Urinary bladder (tissue), 3 donors: ENCODE measurements at regions not wholly inside any gene's neighbourhood (a gene's known extent, or its start where the extent isn't known, plus 50 kb on each side); places are given as distances from the start of the nearest gene placed in this dataset.
"Not testable (repeated sequence)": the region's sequence is repeated elsewhere in the genome, so short reads cannot be mapped to it uniquely, and the experiment has no call there.

Experiments
- DNase-seq: peaks from one replicate; pipeline ENCODE4 v3.0.0-alpha.2; 2015; ENCODE audit errors: extremely low spot score
- H3K27ac ChIP-seq: one replicate; pipeline ENCODE4 v1.5.1; 2013; ENCODE audit warnings: low read depth, mild to moderate bottlenecking, moderate library complexity
- H3K36me3 ChIP-seq: one replicate; pipeline ENCODE4 v1.6.1; 2013; ENCODE audit warnings: mild to moderate bottlenecking, moderate library complexity; ENCODE audit not compliant: insufficient read depth
- H3K4me1 ChIP-seq: one replicate; pipeline ENCODE4 v1.6.1; 2013; ENCODE audit warnings: mild to moderate bottlenecking, moderate library complexity; ENCODE audit not compliant: insufficient read depth
- H3K4me3 ChIP-seq: one replicate; pipeline ENCODE4 v1.5.1; 2013; ENCODE audit warnings: low read depth, low read length
- WGBS: extraction: QIAGEN DNeasy Blood & Tissue Kit; methylation state at CpG from one replicate; pipeline ENCODE4 v1.1.7; 2013; 5-methylcytosine and 5-hydroxymethylcytosine counted together
- donor health status: healthy with polysubstance abuse.
- donor health status: healthy.

DNA sequence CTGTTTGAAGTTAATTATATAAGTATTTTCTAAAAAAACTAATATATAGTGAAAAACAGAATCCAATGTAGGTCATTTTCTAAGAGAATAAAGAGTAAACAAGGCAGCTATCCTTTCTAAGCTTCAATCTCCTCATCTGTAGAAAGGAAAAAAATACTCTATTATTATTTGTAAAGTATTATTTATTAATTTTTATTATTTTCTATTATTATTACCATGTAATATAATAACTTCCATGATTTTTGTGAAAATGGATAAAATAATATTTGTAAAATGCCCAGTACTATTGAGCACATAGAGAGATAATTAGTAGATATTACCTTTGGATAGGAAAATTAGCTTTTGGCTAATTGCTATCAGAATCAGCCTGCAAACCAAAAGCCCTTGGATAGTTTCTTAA, 684.4 kb downstream of the MTRR start:
- Histone ChIP-seq H3K4me3 (no peak overlapping the region), H3K36me3 (no peaks in the 10 kb centered on the region), H3K27ac (no peak overlapping the region), H3K4me1 (no peaks in the 10 kb centered on the region)
- DNase-seq, result no peak

DNA sequence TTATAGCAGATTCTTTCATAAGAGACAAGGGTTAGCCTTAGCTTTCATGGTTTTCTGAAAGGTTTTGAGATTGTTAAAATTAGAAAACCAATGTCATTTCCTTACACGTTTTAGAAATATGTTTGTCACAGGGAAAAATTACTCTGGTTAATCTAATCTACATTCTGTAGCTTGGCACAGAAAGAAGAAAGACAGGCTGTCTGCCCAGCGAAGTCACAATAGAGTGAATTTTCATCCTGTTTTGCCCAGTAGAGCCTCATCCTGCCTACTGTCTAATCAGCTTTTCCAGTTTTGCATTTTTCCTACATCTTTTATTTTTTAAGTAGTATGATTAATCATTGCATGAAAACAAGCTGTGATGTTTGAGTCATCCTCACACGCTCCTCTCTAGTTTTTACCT, 688.8 kb downstream of the MTRR start:
- H3K36me3 ChIP-seq, result no peaks in the 10 kb centered on the region
- no peak overlapping the region for H3K4me3 ChIP-seq
- H3K4me1 ChIP-seq, result no peaks in the 10 kb centered on the region
- H3K27ac ChIP-seq, result no peak overlapping the region
- 59% methylated on average over 3 of the region's 3 CpGs for WGBS
- no peak for DNase-seq

DNA sequence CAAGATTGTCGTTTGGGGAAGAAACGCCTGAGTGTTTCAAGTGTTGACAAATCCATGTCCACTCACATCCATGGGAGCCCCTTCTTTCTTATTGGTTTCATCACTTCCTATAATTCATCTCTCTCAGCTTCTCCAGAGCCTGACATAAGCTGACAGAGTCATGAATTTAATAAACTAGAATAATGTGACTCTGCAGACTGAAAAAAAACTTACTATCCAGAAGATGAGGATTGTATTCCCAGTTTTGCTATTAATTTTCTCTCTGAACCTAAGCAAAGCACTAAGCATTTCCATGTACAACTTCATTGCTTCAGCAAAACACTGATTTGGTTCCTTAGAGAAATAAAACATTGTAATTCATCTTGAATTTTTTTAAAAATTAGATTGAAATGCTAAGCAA, 691.8 kb downstream of the MTRR start:
- H3K27ac ChIP-seq, result no peak overlapping the region
- DNase-seq, result no peak
- H3K4me3 ChIP-seq, result no peak overlapping the region
- H3K4me1 ChIP-seq, result no peaks in the 10 kb centered on the region
- H3K36me3 ChIP-seq, result no peaks in the 10 kb centered on the region
- WGBS, result 49% methylated on average over 2 of the region's 2 CpGs

DNA sequence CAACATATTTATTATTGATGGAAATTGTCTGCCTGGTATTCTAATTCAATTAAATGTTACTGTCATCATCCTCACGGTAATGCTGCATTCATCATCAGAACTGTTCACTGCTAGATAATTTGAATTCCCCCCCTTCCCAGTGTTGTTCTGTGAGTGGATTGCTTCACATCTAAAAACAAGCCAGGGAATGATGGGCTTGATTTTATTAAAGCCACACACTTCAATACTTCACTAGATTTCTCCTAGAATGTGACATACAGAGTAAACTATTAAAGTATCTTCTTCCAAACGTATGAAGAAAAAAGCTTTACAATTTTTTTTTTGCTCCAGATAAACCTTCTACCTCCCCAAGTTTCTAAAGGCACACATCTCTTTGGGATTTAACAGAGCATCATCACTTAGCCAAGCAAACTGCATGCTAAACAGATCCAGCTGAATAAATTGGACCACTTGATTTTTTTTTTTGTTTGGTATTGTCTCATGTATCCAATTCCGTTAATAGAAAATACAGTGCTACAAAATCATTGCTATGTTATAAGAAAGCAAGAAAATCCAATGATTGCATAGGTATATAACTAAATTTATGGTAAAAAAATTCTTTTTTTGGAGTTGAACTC, 692.4 kb downstream of the MTRR start:
- no peaks in the 10 kb centered on the region for H3K4me1 ChIP-seq
- 69% methylated on average over 3 of the region's 3 CpGs for WGBS
- no peak overlapping the region for H3K27ac ChIP-seq
- DNase-seq, result no peak
- no peak overlapping the region for H3K4me3 ChIP-seq
- no peaks in the 10 kb centered on the region for H3K36me3 ChIP-seq

DNA sequence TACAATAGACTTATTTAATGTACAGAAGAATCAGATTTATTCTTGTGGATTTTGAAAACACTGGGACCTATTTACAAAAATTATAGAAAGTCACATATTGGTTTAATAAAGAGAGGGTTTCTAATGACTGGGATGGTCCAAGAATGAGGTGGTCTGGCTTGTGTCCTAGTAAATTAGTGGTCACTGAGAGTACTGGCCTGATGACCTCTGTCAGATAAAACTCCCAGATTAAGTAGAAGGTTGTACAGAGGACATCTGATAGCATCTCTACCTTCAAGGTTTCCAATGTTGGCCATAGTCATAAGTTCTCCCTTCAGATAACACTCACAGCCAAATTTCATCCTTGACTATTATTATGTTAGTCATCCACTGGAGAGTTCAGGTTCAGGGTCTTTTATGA, 692.9 kb downstream of the MTRR start:
- no peak for DNase-seq
- Histone ChIP-seq H3K27ac (no peak overlapping the region), H3K4me1 (no peaks in the 10 kb centered on the region), H3K36me3 (no peaks in the 10 kb centered on the region), H3K4me3 (no peak overlapping the region)

DNA sequence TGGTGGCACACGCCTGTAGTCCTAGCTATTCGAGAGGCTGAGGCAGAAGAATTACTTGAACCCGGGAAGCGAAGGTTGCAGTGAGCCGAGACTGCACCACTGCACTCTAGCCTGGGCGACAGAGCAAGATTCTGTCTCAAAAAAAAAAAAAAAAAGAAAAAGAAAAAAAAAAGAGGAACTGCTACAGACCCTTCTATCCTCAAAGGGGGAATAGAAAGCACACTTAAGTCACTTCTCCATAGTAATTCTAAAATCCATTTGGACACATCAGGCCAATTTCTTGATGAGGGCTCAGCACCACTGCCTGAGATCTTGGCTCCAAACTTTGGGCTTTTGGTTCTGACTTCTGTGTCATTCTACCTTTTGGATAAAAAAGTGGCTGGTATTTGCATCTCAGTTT, 694.6 kb downstream of the MTRR start:
- DNase-seq, H3K27ac ChIP-seq, H3K4me3 ChIP-seq, H3K36me3 ChIP-seq, H3K4me1 ChIP-seq: not testable (repeated sequence)
- 92% methylated on average over 6 of the region's 6 CpGs for WGBS

DNA sequence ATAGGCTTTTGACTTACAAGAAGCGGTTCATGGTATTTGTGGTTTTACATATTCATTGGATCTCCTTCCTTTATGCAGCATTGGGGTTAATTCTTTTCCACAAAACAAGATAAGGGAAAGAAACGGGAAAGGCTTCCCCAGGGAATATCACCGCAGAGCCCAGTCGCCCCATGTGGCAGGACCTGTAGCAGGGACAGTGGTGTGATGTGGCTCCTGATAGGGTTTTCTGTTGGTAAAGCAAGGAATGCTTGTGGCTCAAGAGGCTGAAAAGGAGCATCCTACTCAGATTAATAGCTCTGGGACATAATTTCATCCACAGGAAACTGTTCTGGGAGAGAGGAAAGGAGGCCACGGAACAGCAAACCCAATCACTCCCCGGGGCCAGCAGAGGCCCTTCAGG, 699.9 kb downstream of the MTRR start:
- WGBS, result 71% methylated on average over 6 of the region's 6 CpGs
- Histone ChIP-seq H3K4me1 (no peaks in the 10 kb centered on the region), H3K36me3 (no peaks in the 10 kb centered on the region), H3K4me3 (no peak overlapping the region), H3K27ac (no peak overlapping the region)
- DNase-seq, result no peak

DNA sequence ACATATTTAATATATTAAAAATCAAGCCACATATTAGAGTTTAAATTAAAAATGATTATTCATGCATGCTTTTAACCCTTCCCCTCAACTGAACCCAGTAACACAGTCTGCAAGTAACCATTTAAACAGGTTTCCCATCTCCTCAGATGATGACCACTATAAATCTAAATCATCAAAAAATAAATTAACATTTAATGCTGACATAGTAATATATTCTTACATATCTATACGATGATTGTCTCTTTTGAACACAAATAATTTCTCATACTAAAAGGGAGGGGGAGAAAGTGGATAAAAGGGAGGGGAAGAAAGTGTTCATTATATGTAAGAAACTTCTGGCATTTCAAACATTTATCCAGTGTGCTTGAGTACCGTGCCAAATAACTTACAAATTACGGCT, 701.6 kb downstream of the MTRR start:
- 68% methylated on average over 3 of the region's 3 CpGs for WGBS
- DNase-seq, result no peak
- no peaks in the 10 kb centered on the region for H3K4me1 ChIP-seq
- no peak overlapping the region for H3K4me3 ChIP-seq
- no peaks in the 10 kb centered on the region for H3K36me3 ChIP-seq
- H3K27ac ChIP-seq, result no peak overlapping the region

DNA sequence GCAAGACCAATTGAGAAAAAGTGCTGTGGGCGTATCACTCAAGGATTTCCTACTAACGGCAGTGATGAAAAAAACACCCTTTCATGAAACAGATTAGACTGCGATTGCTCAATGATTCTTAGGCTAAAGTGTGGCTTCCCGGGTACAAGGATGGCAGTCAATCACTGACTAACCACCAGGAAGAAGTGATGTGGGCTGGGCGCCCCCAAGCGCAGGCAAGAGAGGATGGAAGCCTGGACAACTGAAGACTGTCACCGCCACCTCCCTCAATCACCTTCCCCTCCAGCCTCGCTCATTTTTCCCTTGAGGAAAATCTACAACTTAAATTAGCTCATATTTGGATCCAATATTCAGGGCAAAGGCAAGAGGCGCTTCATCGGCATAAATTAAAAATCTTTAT, 707.2 kb downstream of the MTRR start:
- Histone ChIP-seq H3K36me3 (no peaks in the 10 kb centered on the region), H3K27ac (no peak overlapping the region), H3K4me3 (no peak overlapping the region), H3K4me1 (no peaks in the 10 kb centered on the region)
- DNase-seq, result no peak
- 89% methylated on average over 10 of the region's 10 CpGs for WGBS

DNA sequence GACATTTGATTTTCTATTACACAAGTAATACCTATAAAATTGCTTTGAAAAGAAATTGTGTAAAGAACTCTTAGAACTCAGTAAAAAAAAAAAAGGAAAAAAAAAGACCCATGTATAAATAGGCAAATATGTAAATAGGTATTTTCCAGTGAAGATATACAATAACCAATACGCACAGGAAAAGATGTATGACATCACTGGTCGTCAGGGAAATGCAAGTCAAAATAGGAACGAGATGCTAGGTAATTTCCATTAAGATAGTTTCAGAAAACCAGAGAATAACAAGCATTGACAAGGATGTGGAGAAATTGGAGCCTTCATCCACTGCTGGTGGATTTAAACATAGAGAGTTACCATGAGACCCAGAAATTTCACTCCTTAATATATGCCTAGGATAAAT, 708.8 kb downstream of the MTRR start:
- WGBS, result 83% methylated on average over 3 of the region's 3 CpGs
- no peaks in the 10 kb centered on the region for H3K4me1 ChIP-seq
- H3K4me3 ChIP-seq, result no peak overlapping the region
- no peak overlapping the region for H3K27ac ChIP-seq
- no peaks in the 10 kb centered on the region for H3K36me3 ChIP-seq
- DNase-seq, result no peak

DNA sequence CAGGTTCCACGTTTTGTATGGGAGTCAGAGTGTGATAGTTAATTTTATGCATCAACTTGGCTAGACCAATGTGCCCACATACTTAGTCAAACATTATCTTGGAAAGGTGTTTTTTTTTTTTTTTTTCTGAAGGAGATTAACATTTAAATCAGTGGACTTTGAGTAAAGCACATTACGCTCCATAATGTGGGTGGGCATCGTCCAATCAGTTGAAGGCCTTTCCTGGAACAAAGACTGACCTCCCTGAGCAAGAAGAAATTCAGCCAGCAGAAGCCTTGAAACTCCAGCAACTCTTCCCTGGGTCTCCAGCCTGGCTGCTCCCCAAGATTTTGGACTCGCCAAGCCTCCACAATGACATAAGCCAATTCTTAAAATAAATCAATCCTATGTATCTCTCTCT, 711.4 kb downstream of the MTRR start:
- no peak overlapping the region for H3K4me3 ChIP-seq
- H3K27ac ChIP-seq, result no peak overlapping the region
- WGBS, result 65% methylated on average over 4 of the region's 4 CpGs
- H3K36me3 ChIP-seq, result no peaks in the 10 kb centered on the region
- no peak for DNase-seq
- H3K4me1 ChIP-seq, result no peaks in the 10 kb centered on the region

DNA sequence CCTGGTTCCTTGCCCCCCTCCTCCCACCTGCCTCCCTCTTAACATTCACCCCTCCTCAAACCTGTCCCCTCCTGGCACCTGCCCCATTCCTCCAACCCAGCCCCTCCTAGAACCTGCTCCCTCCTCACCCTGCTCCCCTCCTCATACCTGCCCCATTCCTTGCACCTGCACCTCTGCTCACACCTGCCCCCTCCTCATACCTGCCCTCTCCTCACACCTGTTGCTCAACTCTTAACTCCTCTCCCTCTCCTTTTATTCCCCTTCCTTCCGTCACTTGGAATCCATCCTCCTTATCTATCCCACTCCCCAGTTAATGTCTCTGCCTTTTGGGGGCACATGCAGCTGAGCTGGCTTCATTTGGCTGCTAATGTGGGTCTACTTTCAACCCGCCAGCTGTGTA, 712.1 kb downstream of the MTRR start:
- Histone ChIP-seq H3K4me3 (no peak overlapping the region), H3K36me3 (no peaks in the 10 kb centered on the region), H3K4me1 (no peaks in the 10 kb centered on the region), H3K27ac (no peak overlapping the region)
- DNase-seq, result no peak
- 82% methylated on average over 2 of the region's 2 CpGs for WGBS

DNA sequence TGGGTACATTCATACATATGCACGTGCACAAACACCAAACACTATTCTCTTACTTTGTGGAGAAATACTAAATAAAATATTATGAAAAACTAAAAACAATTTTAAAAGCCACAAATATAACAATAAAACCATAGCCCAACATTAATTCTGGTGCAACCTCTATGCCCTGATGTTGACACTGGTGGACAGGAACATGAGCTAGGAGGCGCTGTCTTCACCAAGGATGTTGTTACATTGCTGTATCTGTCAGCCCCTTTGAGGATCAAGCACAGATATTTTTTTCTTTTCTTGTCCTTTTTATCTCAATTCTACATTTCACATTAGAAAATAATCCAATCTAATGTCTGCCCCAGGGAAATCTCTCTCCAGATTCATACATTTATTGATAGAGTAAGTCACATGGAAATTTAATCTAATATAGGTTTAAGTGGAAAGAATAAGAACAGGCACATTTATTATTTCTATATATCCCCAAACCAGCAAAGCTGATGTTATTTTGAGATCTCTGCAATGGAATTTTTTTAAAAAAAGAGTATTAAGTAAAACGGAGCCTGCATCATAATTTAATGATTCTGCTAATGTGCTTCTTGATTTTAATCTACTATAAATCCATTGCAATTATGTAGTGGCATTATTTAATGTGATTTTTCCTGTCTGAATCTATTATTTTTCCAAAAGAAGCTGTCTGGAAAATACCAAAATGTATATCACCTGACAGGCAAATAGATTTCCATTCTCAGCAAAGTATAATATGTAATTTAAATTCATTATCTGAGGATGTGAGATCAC, 716.5 kb downstream of the MTRR start:
- WGBS, result 71% methylated on average over 3 of the region's 3 CpGs

DNA sequence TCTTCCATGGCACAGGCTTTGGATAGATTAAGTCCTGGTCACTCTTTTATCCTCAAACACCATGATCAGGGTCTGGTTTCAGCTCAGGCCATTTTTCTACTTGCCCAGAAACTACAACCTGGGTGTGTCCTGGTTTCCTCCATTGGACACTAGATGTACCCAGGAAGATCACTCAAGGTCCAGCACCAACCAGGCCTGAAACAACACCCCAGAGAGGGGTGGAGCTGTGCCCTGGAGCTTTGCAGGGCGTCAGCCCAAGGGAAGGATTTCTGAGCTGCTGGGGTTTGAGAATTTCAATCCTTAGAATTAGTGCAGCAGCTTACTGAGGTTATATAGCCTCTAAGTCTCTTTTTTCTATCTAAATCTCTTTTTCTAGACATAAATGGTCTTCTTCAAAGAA, 722.0 kb downstream of the MTRR start:
- DNase-seq, result no peak
- Histone ChIP-seq H3K4me1 (no peaks in the 10 kb centered on the region), H3K4me3 (no peak overlapping the region), H3K27ac (no peak overlapping the region), H3K36me3 (no peaks in the 10 kb centered on the region)
- 75% methylated on average over 1 of the region's 1 CpG for WGBS

More for the DNA sequence above, 716.5 kb downstream of the MTRR start:
- Histone ChIP-seq H3K36me3 (no peaks in the 10 kb centered on the region), H3K4me1 (no peaks in the 10 kb centered on the region), H3K4me3 (no peak overlapping the region), H3K27ac (no peak overlapping the region)
- no peak for DNase-seq
